CD8-positive, alpha-beta memory T cell (primary cell): ENCODE measurements at regions not wholly inside any gene's neighbourhood (a gene's known extent, or its start where the extent isn't known, plus 50 kb on each side); places are given as distances from the start of the nearest gene placed in this dataset.

Source experiments
- CTCF ChIA-PET: fragments of 350-600 bp; sonication (Branson Sonifier 250); formaldehyde crosslinking; loops from one replicate; lab custom pipeline; 2021; ENCODE audit warnings: antibody characterized with exemption; lab: Charles Lee
- POLR2A ChIA-PET: fragments of 350-600 bp; sonication (Branson Sonifier 250); formaldehyde crosslinking; loops from one replicate; lab custom pipeline; 2021; ENCODE audit warnings: antibody characterized with exemption; lab: Charles Lee
- DNase-seq, 5 donors: peaks; one replicate each; pipeline versions ENCODE4 v3.0.0 to v3.0.0-alpha.2; 2020 to 2022; ENCODE audit warnings: mixed read lengths in 1 of 5
- H3K27ac ChIP-seq: one replicate; pipeline ENCODE4 v1.7.0; 2013; ENCODE audit warnings: low read depth, mild to moderate bottlenecking, low read length, moderate library complexity
- H3K27me3 ChIP-seq: 2 replicates; pipeline ENCODE4 v1.7.0; 2013; ENCODE audit warnings: low read length, mild to moderate bottlenecking; ENCODE audit not compliant: insufficient read depth, poor library complexity, severe bottlenecking
- H3K36me3 ChIP-seq: 2 replicates; pipeline ENCODE4 v1.7.0; 2013; ENCODE audit warnings: mild to moderate bottlenecking, low read length, moderate library complexity; ENCODE audit not compliant: insufficient read depth
- H3K4me1 ChIP-seq: 2 replicates; pipeline ENCODE4 v1.7.0; 2013; ENCODE audit warnings: mild to moderate bottlenecking, low read length, moderate library complexity; ENCODE audit not compliant: insufficient read depth
- H3K4me3 ChIP-seq: 2 replicates; pipeline ENCODE4 v1.7.0; 2013; ENCODE audit warnings: mild to moderate bottlenecking, low read length
- H3K9me3 ChIP-seq: 2 replicates; pipeline ENCODE4 v1.7.0; 2013; ENCODE audit warnings: mild to moderate bottlenecking, low read length
- H3K27ac Mint-ChIP-seq, 8 donors: one replicate each; pipeline ENCODE4 v1.8.0; 2020 to 2021; ENCODE audit warnings: mixed read lengths in 8 of 8, mild to moderate bottlenecking in 6 of 8, inconsistent platforms in 3 of 8, moderate library complexity in 3 of 8
- H3K27me3 Mint-ChIP-seq, 2 donors: one replicate each; pipeline ENCODE4 v1.8.0; 2020 to 2021; ENCODE audit warnings: mixed read lengths in 2 of 2, mild to moderate bottlenecking in 1 of 2, moderate library complexity in 1 of 2
- H3K36me3 Mint-ChIP-seq, 3 donors: one replicate each; pipeline ENCODE4 v1.8.0; 2020 to 2021; ENCODE audit warnings: mixed read lengths in 3 of 3, inconsistent platforms in 1 of 3, mild to moderate bottlenecking in 1 of 3
- H3K4me1 Mint-ChIP-seq, 3 donors: one replicate each; pipeline ENCODE4 v1.8.0; 2020 to 2021; ENCODE audit warnings: mixed read lengths in 3 of 3, inconsistent platforms in 1 of 3, mild to moderate bottlenecking in 1 of 3
- H3K4me3 Mint-ChIP-seq, 7 donors: one replicate each; pipeline ENCODE4 v1.8.0; 2020 to 2021; ENCODE audit warnings: mixed read lengths in 7 of 7, mild to moderate bottlenecking in 6 of 7, moderate library complexity in 4 of 7, inconsistent platforms in 2 of 7
- H3K9me3 Mint-ChIP-seq, 5 donors: one replicate each; pipeline ENCODE4 v1.8.0; 2020 to 2022; ENCODE audit warnings: mixed read lengths in 5 of 5, mild to moderate bottlenecking in 3 of 5, moderate library complexity in 2 of 5, inconsistent platforms in 1 of 5

GRCh38 chr10:121406823-121407545, 191.3 kb downstream of the FGFR2 start:
- no peaks in the 10 kb centered on the region for H3K27me3 Mint-ChIP-seq
- no peak overlapping the region for H3K27ac ChIP-seq
- no peak overlapping the region for H3K4me3 Mint-ChIP-seq
- ChIA-PET POLR2A (no interaction called here), CTCF (no interaction called here)
- no peaks in the 10 kb centered on the region for H3K27me3 ChIP-seq
- H3K4me1 Mint-ChIP-seq, result no peaks in the 10 kb centered on the region
- no peak for DNase-seq
- H3K4me1 ChIP-seq, result no peaks in the 10 kb centered on the region
- H3K9me3 Mint-ChIP-seq, result peaks cover 0 to 3% (median 0%) of the 10 kb centered on the region in 5 donors
- H3K36me3 Mint-ChIP-seq, result no peaks in the 10 kb centered on the region
- no peak overlapping the region for H3K4me3 ChIP-seq
- H3K36me3 ChIP-seq, result no peaks in the 10 kb centered on the region
- H3K27ac Mint-ChIP-seq, result no peak overlapping the region
- H3K9me3 ChIP-seq, result no peaks in the 10 kb centered on the region

- Mint-ChIP-seq H3K9me3 (peaks cover 0 to 3% (median 2%) of the 10 kb centered on the region in 5 donors), H3K4me1 (no peaks in the 10 kb centered on the region), H3K36me3 (no peaks in the 10 kb centered on the region), H3K4me3 (no peak overlapping the region), H3K27me3 (no peaks in the 10 kb centered on the region), H3K27ac (no peak overlapping the region)
- H3K4me1 ChIP-seq, result no peaks in the 10 kb centered on the region
- H3K9me3 ChIP-seq, result no peaks in the 10 kb centered on the region
- no peak overlapping the region for H3K4me3 ChIP-seq
- CTCF ChIA-PET, result no interaction called here
- POLR2A ChIA-PET, result no interaction called here
- H3K27ac ChIP-seq, result no peak overlapping the region
- no peaks in the 10 kb centered on the region for H3K36me3 ChIP-seq
- no peak for DNase-seq
- no peaks in the 10 kb centered on the region for H3K27me3 ChIP-seq
Observed at GRCh38 chr10:121409466-121410104, 188.7 kb downstream of the FGFR2 start.

- ChIA-PET CTCF (no interaction called here), POLR2A (no interaction called here)
- Histone ChIP-seq H3K27ac (no peak overlapping the region), H3K4me3 (no peak overlapping the region), H3K4me1 (no peaks in the 10 kb centered on the region), H3K36me3 (no peaks in the 10 kb centered on the region), H3K27me3 (no peaks in the 10 kb centered on the region), H3K9me3 (no peaks in the 10 kb centered on the region)
- no peaks in the 10 kb centered on the region for H3K4me1 Mint-ChIP-seq
- no peak overlapping the region for H3K27ac Mint-ChIP-seq
- no peaks in the 10 kb centered on the region for H3K27me3 Mint-ChIP-seq
- H3K9me3 Mint-ChIP-seq, result peaks cover 0 to 3% (median 2%) of the 10 kb centered on the region in 5 donors
- DNase-seq, result no peak
- H3K4me3 Mint-ChIP-seq, result no peak overlapping the region
- no peaks in the 10 kb centered on the region for H3K36me3 Mint-ChIP-seq
Observed at GRCh38 chr10:121411004-121411403, 187.2 kb downstream of the FGFR2 start.

- no peak overlapping the region for H3K27ac Mint-ChIP-seq
- no peaks in the 10 kb centered on the region for H3K27me3 Mint-ChIP-seq
- no peak for DNase-seq
- CTCF ChIA-PET, result interaction anchor here (1.4 kb wide), 1 partner anchor 20 kb away, joined by 3 read pairs; no protein-coding TSS in a partner anchor
- H3K4me1 Mint-ChIP-seq, result no peaks in the 10 kb centered on the region
- no peaks in the 10 kb centered on the region for H3K36me3 Mint-ChIP-seq
- Histone ChIP-seq H3K27me3 (no peaks in the 10 kb centered on the region), H3K36me3 (no peaks in the 10 kb centered on the region), H3K4me3 (no peak overlapping the region), H3K4me1 (no peaks in the 10 kb centered on the region), H3K9me3 (no peaks in the 10 kb centered on the region), H3K27ac (no peak overlapping the region)
- POLR2A ChIA-PET, result no interaction called here
- H3K4me3 Mint-ChIP-seq, result no peak overlapping the region
- peaks cover 0 to 6% (median 2%) of the 10 kb centered on the region in 5 donors for H3K9me3 Mint-ChIP-seq
Observed at GRCh38 chr10:121413951-121414350, 184.3 kb downstream of the FGFR2 start.

- no peak overlapping the region for H3K4me3 ChIP-seq
- H3K4me1 Mint-ChIP-seq, result no peaks in the 10 kb centered on the region
- H3K27ac Mint-ChIP-seq, result no peak overlapping the region
- no peaks in the 10 kb centered on the region for H3K9me3 ChIP-seq
- H3K27me3 ChIP-seq, result no peaks in the 10 kb centered on the region
- peaks cover 0 to 6% (median 2%) of the 10 kb centered on the region in 5 donors for H3K9me3 Mint-ChIP-seq
- no peak overlapping the region for H3K4me3 Mint-ChIP-seq
- H3K27ac ChIP-seq, result no peak overlapping the region
- CTCF ChIA-PET, result interaction anchor here (1.4 kb wide), 1 partner anchor 20 kb away, joined by 3 read pairs; no protein-coding TSS in a partner anchor
- H3K36me3 Mint-ChIP-seq, result no peaks in the 10 kb centered on the region
- DNase-seq, result no peak
- H3K4me1 ChIP-seq, result no peaks in the 10 kb centered on the region
- H3K36me3 ChIP-seq, result no peaks in the 10 kb centered on the region
- POLR2A ChIA-PET, result no interaction called here
- no peaks in the 10 kb centered on the region for H3K27me3 Mint-ChIP-seq
Observed at GRCh38 chr10:121414366-121415062, 183.7 kb downstream of the FGFR2 start.

- H3K27me3 Mint-ChIP-seq, result no peaks in the 10 kb centered on the region
- Histone ChIP-seq H3K36me3 (no peaks in the 10 kb centered on the region), H3K4me1 (no peaks in the 10 kb centered on the region), H3K27me3 (no peaks in the 10 kb centered on the region), H3K27ac (no peak overlapping the region), H3K9me3 (no peaks in the 10 kb centered on the region), H3K4me3 (no peak overlapping the region)
- no peak for DNase-seq
- ChIA-PET CTCF (interaction anchor here (1.4 kb wide), 1 partner anchor 19 kb away, joined by 3 read pairs; no protein-coding TSS in a partner anchor), POLR2A (no interaction called here)
- no peaks in the 10 kb centered on the region for H3K4me1 Mint-ChIP-seq
- peaks cover 0 to 6% (median 0%) of the 10 kb centered on the region in 5 donors for H3K9me3 Mint-ChIP-seq
- H3K36me3 Mint-ChIP-seq, result no peaks in the 10 kb centered on the region
- H3K4me3 Mint-ChIP-seq, result no peak overlapping the region
- H3K27ac Mint-ChIP-seq, result no peak overlapping the region
Observed at GRCh38 chr10:121415063-121415399, 183.2 kb downstream of the FGFR2 start.

- CTCF ChIA-PET, result no interaction called here
- no peak overlapping the region for H3K27ac Mint-ChIP-seq
Observed at GRCh38 chr10:121416071-121416470, 182.2 kb downstream of the FGFR2 start.

GRCh38 chr10:121417298-121417697, 180.9 kb downstream of the FGFR2 start:
- CTCF ChIA-PET, result interaction anchor here (0.6 kb wide), 1 partner anchor 46 kb away, joined by 3 read pairs; no protein-coding TSS in a partner anchor

More at GRCh38 chr10:121416071-121416470, 182.2 kb downstream of the FGFR2 start:
- no peaks in the 10 kb centered on the region for H3K27me3 ChIP-seq
- H3K27me3 Mint-ChIP-seq, result no peaks in the 10 kb centered on the region
- no peak overlapping the region for H3K27ac ChIP-seq
- no peak for DNase-seq
- H3K4me1 ChIP-seq, result no peaks in the 10 kb centered on the region
- H3K4me3 Mint-ChIP-seq, result no peak overlapping the region
- no peaks in the 10 kb centered on the region for H3K9me3 ChIP-seq
- no peaks in the 10 kb centered on the region for H3K36me3 ChIP-seq
- POLR2A ChIA-PET, result no interaction called here
- no peaks in the 10 kb centered on the region for H3K36me3 Mint-ChIP-seq
- peaks cover 0 to 6% (median 0%) of the 10 kb centered on the region in 5 donors for H3K9me3 Mint-ChIP-seq
- no peaks in the 10 kb centered on the region for H3K4me1 Mint-ChIP-seq
- no peak overlapping the region for H3K4me3 ChIP-seq

More at GRCh38 chr10:121417298-121417697, 180.9 kb downstream of the FGFR2 start:
- H3K27me3 ChIP-seq, result no peaks in the 10 kb centered on the region
- no peak overlapping the region for H3K4me3 ChIP-seq
- H3K27ac ChIP-seq, result no peak overlapping the region
- no peaks in the 10 kb centered on the region for H3K4me1 ChIP-seq
- H3K9me3 ChIP-seq, result no peaks in the 10 kb centered on the region
- DNase-seq, result no peak
- H3K36me3 ChIP-seq, result no peaks in the 10 kb centered on the region
- POLR2A ChIA-PET, result no interaction called here
- Mint-ChIP-seq H3K27me3 (no peaks in the 10 kb centered on the region), H3K4me3 (no peak overlapping the region), H3K27ac (no peak overlapping the region), H3K9me3 (peaks cover 0 to 6% (median 0%) of the 10 kb centered on the region in 5 donors), H3K4me1 (no peaks in the 10 kb centered on the region), H3K36me3 (no peaks in the 10 kb centered on the region)
